HG03439 (cell line): ENCODE measurements at regions not wholly inside any gene's neighbourhood (a gene's known extent, or its start where the extent isn't known, plus 50 kb on each side); places are given as distances from the start of the nearest gene placed in this dataset.
"Not testable (repeated sequence)": the region's sequence is repeated elsewhere in the genome, so short reads cannot be mapped to it uniquely, and the experiment has no call there.

ENCODE experiments used
- ATAC-seq: cut with Tn5 transposase; IDR thresholded peaks from one replicate; pipeline ENCODE4 v1.9.1; 2021; ENCODE audit warnings: mild to moderate bottlenecking, moderate library complexity; ENCODE audit not compliant: unreplicated experiment

DNA sequence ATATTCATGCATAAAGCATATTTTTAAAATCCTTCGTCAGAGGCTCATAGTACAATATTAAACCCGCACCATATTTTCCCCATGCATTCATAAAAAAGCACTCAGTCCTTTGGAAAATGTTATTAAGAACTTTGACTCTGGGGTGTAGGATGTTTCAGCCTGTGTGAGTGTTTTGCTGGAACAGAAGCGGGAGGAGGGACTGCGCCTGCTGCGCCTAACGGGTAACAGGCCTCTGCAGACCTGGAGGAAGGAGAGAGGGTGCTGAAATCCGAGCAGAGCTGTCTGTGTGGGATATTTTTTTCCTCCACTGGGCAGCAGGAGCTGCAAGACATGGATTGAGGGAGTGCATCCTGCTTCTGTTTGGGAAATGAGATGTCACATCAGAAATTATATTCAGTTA is 483.0 kb downstream of the BRD1 start:
- ATAC-seq: no peak

DNA sequence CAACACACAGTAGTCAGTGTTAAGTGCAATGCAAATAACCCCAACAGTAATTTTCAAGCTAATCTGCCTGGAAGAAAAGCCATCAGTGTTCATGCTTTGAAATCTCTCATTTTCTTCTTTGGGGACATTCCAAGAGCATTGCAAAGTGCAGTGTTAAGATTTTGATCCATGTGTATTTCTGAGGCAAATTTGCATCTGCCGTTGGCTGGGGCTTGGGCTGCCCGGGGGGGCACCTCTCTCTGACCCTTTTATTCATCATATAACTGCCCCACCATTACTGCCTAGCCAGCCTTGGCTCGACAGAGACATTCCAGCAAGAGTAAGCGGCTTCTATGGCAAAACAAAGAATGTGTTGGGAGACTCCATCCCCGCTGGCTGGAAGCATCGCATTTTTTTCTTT is 483.5 kb downstream of the BRD1 start:
- no peak for ATAC-seq

DNA sequence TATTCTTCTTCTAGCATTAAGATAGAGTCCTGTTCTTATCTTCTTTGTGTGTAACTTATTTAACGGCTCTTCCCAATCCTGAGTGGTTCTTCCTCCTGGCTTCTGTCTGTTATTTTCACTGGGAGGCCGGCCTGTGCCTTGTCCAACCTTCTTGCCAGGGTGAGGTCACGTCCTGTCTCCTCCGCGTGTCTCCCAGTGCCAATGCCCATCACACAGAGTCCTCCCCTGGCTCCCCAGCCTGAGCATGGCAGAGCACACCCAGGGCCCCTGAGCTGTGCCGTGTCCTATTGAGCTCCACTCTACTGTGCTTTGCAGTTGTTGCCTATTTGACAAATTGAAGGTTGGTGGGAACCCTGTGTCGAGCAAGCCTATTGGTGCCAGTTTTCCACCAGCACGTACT is 487.3 kb downstream of the BRD1 start:
- no peak for ATAC-seq

DNA sequence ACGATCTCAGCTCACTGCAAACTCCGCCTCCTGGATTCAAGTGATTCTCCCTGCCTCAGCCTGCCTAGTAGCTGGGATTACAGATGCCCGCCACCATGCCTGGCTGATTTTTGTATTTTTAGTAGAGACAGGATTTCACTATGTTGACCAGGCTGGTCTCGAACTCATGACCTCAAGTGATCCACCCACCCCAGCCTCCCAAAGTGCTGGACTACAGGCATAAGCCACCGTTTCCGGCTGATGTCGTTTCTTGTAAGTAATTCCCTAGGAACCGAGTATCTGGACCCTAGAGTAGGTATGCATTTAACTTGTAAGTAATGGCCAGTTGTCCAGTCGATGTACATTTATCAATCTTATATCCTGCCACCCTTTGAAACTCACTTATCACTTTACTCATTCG is 491.2 kb downstream of the BRD1 start:
- not testable (repeated sequence) for ATAC-seq

DNA sequence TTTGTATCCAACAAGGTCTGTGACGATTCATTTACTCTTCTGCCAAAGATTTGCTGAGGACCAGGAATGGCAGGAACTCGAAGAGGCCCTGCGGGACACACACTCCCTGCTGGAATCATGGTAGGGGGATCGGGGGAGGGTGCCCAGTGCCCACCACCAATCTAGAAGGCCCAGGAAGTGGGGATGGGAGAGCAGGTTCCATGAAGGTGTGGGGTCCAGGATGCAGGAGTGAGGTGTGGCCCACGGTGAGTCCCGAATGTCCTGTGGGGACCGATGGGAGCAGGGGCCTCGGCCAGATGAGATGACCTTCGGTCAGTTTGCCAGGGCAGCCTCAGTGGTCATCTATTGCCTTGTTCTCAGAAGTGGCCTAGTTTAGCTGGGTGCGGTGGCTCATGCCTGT is 492.7 kb downstream of the BRD1 start:
- no peak for ATAC-seq

DNA sequence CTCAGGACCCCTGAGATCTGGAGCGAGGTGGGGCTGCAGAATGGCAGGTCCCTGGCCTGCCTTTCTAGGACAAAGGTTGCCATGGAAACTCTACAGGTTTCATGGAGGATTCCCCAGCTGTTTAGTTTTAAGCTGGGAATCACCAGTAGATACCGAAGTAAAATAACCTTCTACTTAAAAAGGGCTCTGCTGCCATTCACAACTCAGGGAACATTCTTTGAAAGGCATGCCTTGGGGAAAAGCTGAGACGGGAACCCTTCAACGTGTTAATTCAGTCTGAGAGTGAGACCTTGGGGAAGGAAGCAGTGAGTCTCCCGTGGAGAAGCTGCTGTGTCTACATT is 493.3 kb downstream of the BRD1 start:
- ATAC-seq: no peak

DNA sequence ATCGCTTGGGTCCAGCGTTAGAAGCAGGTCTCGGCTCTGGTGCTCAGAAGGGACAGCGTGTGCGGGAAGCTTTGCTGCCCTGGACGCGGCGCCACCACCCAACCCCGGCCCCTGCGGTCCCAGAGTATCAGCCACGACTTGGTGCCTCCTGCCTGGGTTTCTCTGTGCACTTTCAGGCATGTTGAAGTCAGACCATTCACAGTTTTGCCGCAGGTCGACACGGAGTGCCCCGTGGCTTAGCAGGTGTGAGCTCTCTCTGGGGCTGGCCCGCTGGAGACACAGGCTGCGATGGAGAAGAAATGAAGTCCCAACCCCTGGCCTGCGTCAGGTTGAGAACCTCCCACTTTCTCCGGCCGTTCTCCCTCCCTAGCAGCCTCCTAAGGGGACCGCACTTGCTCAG is 494.5 kb downstream of the BRD1 start:
- no peak for ATAC-seq

DNA sequence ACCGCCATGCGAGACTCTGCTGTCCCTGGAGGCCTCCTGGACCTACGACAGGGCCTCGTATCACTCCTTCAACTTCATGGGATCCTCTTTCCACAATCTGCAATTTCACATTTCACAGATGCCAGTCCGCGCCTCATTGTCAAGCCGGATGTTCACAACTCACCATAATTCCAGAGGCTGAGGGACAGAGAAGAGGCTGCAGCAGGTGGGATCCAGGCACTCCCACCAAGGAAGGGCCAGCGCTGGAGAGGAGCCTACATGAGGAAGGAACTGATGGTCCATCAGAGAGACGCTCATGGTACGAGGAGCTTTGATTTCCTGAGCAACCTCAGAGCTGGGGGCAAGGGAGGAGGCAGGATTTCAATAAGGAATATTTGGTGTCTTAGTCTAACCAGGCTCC is 495.0 kb downstream of the BRD1 start:
- ATAC-seq: no peak

DNA sequence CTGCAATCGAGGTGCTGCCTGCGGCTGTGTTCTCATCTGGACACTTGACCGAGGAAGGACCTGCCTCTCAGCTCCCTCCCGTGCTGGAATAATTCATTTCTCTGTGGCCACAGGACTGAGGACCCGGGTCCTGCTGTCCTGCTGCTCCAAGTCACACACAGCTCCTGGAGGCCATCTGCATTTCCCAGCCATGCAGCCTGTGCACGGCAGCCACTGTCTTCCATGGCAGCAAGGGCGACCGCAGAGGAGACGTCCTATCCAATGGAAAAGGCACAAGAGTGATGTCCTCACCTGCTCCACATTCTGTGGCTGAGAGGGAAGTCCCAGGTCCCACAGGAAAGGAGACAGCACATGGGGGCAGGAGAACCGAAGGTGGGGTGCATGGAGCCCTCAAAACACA is 495.8 kb downstream of the BRD1 start:
- ATAC-seq: no peak

DNA sequence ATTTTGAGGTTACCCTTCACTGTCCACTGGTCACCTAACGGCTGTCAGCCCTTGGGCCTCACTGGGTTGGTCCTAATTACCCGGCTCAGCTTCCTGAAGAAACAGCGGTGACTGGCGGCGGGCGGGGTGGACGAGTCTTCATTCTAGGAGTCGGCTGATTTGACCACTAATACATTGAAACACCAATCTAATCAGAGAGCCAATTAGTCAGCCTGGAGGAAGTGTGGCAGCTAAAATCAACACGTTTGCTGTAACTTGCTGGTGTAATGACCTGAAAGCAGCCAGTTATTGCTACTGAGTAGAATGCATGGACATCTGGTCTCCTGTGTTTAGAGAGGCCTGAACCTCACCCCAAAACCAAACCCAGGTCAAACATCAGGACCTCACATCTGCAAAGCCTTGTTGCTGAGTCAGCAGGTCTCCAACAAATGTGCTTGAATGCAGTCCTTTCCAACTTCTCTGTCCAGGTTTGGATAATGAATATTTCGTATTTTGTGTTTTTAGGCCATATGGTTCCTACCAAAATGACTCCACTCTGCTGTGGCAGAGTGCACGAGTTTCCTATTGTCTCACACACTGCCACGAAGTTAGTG is 496.4 kb downstream of the BRD1 start:
- ATAC-seq: no peak

DNA sequence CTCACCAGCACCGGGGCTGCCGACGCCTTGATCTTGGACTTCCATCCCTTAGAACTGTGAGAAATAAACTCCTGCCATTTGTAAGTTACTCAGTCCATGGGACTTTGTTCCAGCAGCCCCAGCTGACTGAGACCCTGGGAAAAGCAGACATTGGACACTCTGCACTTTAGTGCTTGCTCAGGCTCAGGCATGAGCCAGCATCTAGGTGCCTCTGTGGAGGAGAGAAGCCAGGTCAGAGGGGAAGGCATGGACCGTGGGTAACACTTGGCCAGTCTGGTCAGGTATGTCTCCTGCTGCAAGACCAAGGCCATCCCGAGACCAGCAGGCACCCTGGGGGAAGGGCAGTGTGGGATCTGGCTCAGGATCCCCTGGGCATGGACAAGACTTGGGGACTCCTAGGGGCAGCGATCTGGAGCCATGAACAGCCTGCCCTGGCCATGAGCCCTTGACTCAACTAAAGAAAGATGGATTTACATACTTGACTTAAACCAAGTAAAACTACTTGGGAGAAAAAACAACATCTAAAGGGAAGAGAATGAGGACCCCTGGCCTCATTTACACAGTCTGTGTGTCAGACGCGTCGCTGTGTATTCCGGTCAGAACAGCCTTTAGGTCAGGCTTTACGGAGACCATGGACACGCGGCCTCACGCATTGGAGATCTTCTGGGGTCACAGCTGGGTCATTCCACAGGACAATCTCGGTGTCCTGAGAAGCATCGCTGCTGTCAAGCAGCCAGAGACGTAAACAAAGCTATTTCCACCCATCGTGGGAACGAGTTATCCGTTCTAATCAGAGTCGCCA is 497.1 kb downstream of the BRD1 start:
- no peak for ATAC-seq

DNA sequence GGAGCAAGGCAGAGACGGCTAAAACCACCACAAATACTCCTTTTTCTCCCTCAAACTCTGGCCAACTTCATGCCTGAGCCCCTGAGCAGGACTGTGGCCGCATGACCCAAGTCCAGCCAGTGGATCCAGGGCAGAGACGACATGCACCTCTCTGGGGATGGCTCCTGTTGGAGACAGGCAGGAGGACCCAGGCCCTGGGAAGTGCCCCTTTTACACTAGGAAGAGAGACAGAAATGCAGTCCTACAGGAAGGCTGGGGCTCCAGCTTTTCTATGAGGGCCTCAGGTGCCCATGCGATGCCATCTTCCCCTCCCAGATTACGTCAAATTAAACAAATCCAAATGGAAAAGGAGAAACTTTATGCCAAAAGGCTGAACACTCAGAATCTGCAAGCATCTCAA is 498.0 kb downstream of the BRD1 start:
- ATAC-seq: no peak

DNA sequence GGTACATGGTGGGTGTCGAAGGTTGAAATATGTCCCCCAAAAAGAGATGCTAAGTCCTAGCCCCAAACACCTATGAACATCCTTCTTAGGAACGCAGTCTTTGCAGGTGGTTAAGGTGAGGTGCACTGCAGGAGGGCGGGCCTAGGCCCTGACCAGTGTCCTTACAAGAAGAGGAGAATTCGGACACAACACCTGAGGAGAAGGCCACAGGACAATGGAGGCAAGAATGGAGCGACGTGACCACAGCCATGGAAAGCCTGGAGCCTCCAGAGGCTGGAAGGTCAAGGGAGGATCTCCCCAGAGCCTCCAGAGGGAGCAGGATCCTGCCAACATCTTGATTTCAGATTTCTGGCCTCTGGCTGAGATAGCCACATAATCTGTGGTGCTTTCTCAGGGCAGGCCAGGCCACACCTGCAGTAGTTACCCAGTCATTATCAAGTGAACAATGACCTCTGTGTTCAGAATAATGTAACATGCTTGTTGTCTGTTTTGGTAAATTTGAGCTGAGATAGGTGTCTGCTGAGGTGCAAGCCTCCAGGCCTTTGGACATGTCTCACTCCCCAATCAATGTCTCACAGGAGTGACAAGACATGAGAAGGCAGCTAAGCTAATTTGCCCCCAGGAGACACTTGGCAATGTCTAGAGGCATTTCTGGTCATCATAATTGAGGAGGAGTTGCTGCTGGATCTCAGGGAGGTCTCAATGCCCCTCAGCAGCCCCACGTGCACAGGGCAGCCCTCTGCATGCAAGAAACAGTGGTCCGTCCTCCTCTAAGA is 498.9 kb downstream of the BRD1 start:
- ATAC-seq: no peak

DNA sequence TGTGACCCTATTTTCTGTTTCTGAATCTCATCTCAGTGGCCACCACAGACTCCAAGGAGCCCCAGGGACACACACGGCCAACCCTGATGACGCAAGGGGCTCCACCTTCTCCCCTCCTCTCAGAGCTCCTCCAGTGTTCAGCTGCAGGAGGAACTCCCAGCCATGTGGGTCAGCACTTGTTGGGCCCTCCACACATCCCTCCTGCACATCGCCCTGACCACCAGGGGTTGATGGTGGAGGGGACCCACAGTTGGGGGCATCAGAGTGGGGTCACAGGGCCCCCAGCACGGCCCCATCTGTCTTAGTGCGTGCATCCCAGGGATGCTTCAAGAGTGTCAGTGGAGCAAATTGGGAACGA is 499.6 kb downstream of the BRD1 start:
- no peak for ATAC-seq

DNA sequence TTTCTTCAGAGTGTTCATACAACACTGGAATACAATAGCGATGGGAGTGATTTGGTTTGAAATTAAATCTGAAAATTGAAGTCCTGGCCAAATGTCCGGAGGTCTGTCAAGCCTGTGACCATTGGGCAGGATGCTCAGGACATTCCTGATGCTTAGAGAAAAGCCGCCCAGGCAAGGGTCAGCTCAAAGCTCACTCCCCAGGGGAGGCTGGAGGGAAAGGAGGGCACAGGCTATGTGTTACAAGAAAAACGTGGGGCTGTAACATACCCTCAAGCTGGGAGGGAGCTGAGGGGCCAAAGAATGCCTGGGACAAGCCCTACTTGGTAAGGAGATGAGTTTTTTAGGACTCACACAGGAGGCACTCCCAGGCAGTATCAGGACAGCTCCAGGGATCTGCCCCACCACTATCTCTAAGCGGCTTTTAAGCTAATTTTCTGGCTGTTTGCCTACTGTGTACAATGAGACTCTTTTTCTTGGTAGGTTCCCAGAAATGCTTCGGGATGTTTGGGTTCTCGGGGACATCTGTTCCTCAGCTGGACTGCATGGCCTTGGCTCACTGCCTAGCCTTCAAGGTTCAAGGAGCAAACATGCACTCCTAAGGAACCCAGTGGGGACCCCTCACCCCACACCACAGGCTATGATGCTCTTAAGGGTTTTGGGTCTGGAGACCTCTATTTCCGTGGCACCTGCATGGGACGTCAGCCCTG is 500.1 kb downstream of the BRD1 start:
- no peak for ATAC-seq

DNA sequence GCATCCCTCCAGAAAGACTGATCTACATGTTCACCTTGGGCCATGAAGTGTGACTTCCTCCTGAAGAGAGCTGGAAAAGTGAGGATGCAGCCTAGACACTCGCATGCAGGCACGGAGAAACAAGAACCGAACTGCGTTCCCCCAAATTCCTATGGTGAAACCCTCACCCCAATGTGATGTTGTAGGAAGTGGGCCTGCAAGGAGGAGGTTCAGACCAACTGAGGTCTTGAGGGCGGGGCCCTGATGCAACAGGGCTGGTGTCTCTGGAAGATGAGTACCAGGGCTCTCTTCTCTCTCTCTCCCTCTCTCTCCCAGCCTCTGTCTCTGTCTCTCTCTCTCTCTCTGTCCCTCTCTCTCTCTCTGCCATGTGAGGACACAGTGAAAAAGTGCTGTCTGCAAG is 501.1 kb downstream of the BRD1 start:
- no peak for ATAC-seq

DNA sequence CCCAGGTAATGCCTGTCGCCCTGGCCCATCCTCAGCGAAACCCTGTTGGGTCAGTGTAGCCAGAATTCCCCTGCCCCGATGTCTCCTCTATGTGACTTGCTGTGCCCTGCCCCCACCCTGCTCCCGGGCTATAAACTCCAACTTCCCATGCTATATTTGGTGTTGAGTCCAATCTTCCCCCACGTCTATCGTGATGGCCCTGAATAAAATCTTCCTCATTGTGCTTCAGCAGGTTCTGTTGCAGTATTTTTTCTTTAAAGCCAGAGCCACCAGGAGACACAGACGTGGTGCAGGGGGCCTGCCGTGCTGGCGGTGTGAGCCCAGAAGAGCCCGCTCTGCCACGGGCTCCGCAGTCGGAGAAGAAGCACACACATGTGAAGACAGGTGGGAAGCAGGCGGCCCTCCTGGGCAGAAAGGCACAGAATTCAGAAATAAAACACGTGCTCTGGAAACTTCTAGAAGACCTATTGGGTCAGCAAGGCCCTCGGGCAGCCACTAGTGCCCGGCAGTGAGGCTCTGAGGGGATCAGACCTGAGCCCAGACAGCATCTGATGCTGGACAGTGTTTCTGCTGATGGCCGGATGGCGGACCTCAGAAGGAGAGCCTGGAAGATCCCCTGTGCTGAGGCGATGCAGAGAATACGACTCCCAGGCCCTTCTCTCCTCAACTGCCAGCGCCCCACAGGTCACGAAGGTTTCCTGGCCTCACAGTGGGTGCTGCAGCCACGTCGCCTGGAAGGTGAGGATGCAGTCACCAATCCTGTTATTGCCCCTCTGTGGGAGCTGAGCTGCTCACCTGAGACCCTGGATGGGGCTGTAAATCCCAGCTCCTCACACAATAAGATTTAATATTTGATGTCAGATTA is 501.9 kb downstream of the BRD1 start:
- ATAC-seq: no peak

DNA sequence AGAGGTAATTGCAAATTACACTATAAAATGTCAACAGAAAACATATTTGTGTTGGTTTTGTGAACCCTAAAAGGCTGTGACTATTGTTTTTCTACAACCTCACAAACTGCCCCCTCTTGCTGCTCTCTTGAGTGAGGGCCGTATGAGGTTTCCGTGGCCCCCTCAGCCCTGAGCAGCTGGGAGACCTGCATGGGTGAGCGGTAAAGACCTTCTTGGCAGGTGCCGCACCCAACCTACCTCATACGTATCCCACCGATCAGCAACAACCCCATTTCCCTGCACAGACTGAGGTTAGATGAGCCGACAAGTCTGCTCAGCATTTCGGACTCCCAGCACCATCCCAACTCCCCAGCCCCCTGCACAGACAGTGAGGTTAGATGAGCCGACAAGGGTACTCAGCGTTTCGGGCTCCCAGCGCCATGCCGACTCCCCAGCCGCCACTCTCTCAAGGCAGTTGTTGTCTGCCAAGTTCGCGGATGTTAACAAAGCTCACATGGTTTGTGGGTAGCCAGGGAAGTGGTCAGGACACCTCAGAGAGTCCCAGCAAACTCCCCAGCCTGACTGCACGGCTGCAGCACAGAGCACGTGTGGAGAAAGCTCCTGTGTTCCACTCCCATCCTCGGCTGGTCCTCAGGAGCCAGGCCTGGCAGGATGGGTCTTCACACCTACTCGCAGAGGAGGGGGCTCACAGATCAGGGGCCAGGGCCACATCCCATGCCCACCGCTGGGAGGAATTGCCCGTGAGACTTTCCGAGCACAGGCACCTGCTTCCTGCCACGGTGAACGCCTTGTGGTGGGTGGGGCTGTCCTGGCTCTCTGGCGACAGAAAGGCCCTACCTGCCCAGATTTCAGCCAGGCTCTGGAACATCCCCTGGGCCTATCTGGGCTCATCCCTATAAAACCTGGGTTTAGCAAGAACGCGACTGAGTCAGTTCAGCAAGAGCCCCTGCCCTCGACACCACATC is 502.9 kb downstream of the BRD1 start:
- no peak for ATAC-seq

DNA sequence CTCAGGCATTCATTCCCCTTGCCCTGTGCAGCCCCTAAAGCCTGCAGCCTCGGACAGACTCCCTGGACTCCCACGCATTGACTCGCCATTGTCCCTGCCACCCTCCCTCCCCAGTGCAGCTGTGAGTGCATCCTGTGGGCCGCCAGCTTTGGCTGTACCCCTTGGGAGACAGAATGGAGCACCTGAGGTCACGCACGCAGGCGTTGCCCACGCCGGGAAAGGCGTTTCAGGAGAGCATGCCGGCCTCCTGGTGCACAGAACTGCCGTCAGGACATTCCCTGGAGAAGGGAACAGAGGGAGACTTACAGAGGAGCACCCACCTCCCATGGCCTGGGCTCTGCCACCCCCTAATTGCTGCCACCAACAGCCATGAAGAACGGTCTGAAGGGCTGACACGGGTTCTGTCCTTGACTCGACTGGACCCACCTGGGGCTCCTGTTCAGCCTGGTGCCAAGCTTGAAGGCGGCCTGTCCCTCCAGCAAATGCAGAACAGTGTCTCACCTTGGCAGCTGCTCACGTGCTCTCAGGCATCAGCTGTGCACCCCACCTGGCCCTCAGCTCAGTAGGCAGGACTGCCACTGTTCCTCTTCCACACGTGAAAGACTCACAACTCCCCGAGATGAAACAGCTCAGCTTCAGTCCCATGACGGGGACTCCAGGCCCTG is 503.8 kb downstream of the BRD1 start:
- no peak for ATAC-seq
